NT2/D1 (cell line): ENCODE measurements at regions not wholly inside any gene's neighbourhood (a gene's known extent, or its start where the extent isn't known, plus 50 kb on each side); places are given as distances from the start of the nearest gene placed in this dataset.

ENCODE experiments used
- SUZ12 ChIP-seq: IDR thresholded peaks from 2 replicates; pipeline ENCODE4 v1.6.1; 2011; ENCODE audit not compliant: insufficient read length, insufficient read depth; ENCODE audit errors: extremely low read depth
- YY1 ChIP-seq: IDR thresholded peaks from 2 replicates; pipeline ENCODE4 v1.6.1; 2011; ENCODE audit not compliant: insufficient read length, insufficient read depth
- ZNF274 ChIP-seq: IDR thresholded peaks from 2 replicates; pipeline ENCODE4 v1.6.1; 2011; ENCODE audit warnings: mild to moderate bottlenecking, low read depth, low read length

DNA sequence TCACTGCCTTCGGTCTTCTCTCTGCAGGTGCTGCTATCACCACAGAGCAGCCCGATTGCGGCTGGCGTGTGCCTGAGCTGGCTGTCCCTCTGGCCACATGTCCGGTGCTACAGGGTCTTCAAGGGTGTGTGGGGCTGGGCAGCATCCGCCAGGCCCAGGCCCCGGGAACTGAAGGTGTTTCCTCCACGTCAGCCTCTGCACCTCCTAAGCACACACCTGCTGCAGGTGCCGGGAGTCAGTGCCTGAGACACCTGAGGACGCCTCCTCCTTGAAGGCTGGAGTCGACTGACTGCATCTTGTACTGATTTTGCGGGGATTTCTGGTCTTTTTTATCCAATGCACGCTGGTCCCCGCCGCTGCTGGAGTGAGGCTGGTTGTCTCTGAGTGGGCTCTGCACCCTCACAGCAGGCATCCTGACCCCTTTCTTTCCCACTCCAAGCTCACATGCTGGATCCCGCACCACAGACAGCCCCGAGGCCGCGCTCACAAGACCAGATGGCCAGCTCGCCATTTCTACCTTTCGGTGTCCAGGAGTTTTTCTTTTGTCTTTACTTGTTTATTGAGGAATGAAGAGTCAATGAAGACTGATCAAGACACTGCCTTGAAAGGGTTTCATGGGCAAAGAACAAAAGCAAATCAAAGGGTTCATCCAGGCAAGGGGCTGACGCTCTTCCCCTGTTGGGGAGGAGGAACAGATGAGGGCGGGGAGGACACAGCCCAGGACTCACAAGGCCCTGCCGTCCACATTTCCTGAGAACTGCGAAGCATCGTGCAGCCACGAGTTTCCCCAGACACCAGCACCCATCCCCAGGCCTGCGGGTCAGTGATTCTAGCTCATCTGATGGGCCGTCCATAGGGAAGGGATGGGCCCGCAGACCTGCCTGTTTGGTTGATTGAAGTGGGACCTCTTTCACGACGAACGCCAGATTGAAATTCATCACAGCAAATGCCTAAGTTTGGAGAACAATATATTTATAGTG, 203.8 kb upstream of the SOX1 start:
- TF ChIP-seq ZNF274 (no peak), SUZ12 (no peak), YY1 (no peak)
